ENCODE measurements at regions not wholly inside any gene's neighbourhood (a gene's known extent, or its start where the extent isn't known, plus 50 kb on each side); places are given as distances from the start of the nearest gene placed in this dataset.

GRCh38 chr18:73932976-73933375, 214.7 kb downstream of the FBXO15 start:
- no peak for TF ChIP-seq EP300 (IDR thresholded peaks at IDR 0.05; ENCODE audit: low read depth)
- no peak for TF ChIP-seq CTCF (IDR thresholded peaks at IDR 0.05)
- TF ChIP-seq POLR2A (IDR thresholded peaks at IDR 0.05), result no peak

Measured in transverse colon (tissue), 3 donors.